K562 (cell line): ENCODE measurements at regions not wholly inside any gene's neighbourhood (a gene's known extent, or its start where the extent isn't known, plus 50 kb on each side); places are given as distances from the start of the nearest gene placed in this dataset.

Experiments used
- ATAC-seq: fragments of 200-7000 bp; cut with Tn5 transposase; 3 replicates; pipeline ENCODE4 v1.9.1; 2020; ENCODE audit warnings: moderate library complexity
- BruUV-seq: library from RNA; stranded (reverse); fragments of 400-500 nt; replicated peaks from 2 replicates; lab custom pipeline; 2021; lab: Mats Ljungman, UMichigan
- CTCF ChIA-PET: fragments of 300-600 bp; formaldehyde crosslinking; extraction: SDS; loops from one replicate; lab custom pipeline; 2021; ENCODE audit warnings: low intra/inter-chr PET ratio; lab: Yijun Ruan, JAX
- POLR2A ChIA-PET: fragments of 300-600, 350-650 bp; sonication (Branson Sonifier 250); formaldehyde crosslinking; extraction: SDS; loops from one replicate; lab custom pipeline; 2021; ENCODE audit warnings: antibody characterized with exemption, inconsistent platforms; lab: Yijun Ruan, JAX
- DNase-seq, 4 experiments: peaks; one replicate each; pipeline versions ENCODE4 v3.0.0 to v3.0.0-alpha.2; 2011 to 2018; ENCODE audit warnings: low spot score in 3 of 4, mixed read lengths in 3 of 4; ENCODE audit errors: extremely low read depth in 1 of 4
- FAIRE-seq: peaks from 2 replicates; lab custom pipeline; 2011; peaks lifted over from hg19 to GRCh38; lab: Jason Lieb, UNC
- H2AFZ ChIP-seq: 2 replicates; pipeline ENCODE4 v1.6.0; 2011; ENCODE audit warnings: low read depth, low read length, control low read depth, inconsistent platforms
- H3K27ac ChIP-seq: fragments of 200-600 bp; 3 replicates; pipeline ENCODE4 v1.8.0; 2011; ENCODE audit warnings: low read depth, mild to moderate bottlenecking, control low read depth, inconsistent platforms, low read length, moderate library complexity, mixed read lengths; ENCODE audit errors: extremely low read depth
- H3K27me3 ChIP-seq, 2 experiments: fragments of 300-600 bp in 1 of 2; 2 replicates in 1 of 2; 3 replicates in 1 of 2; pipeline versions ENCODE4 v1.6.0 to v1.8.0; 2011; ENCODE audit warnings: inconsistent platforms in 2 of 2, low read length in 2 of 2, mild to moderate bottlenecking in 1 of 2, mixed read lengths in 1 of 2, moderate library complexity in 1 of 2; ENCODE audit not compliant: control insufficient read depth in 2 of 2, insufficient read depth in 2 of 2
- H3K36me3 ChIP-seq: fragments of 300-600 bp; 3 replicates; pipeline ENCODE4 v1.8.0; 2011; ENCODE audit warnings: mild to moderate bottlenecking, low read length, inconsistent platforms; ENCODE audit not compliant: control insufficient read depth, insufficient read depth
- H3K4me1 ChIP-seq, 2 experiments: fragments of 200-600 bp in 1 of 2; replicated peaks in 1 of 2; 2 replicates in 1 of 2; 3 replicates in 1 of 2; pipeline versions ENCODE4 v1.5.1 to v1.8.0; 2011; ENCODE audit warnings: inconsistent platforms in 2 of 2, low read length in 2 of 2, mild to moderate bottlenecking in 1 of 2, mixed read lengths in 1 of 2, moderate library complexity in 1 of 2; ENCODE audit not compliant: control insufficient read depth in 2 of 2, insufficient read depth in 2 of 2
- H3K4me2 ChIP-seq: 2 replicates; pipeline ENCODE4 v1.6.1; 2011; ENCODE audit warnings: low read length, control low read depth, inconsistent platforms, mixed read lengths; ENCODE audit not compliant: insufficient read depth
- H3K4me3 ChIP-seq: fragments of 200-600 bp; sonication (generic), shearing (Covaris generic); 2 replicates; pipeline ENCODE4 v1.5.1; 2016; ENCODE audit warnings: control low read depth, inconsistent platforms
- H3K79me2 ChIP-seq: fragments of 200-600 bp; 3 replicates; pipeline ENCODE4 v1.8.0; 2011; ENCODE audit warnings: low read length, inconsistent platforms; ENCODE audit not compliant: control insufficient read depth, insufficient read depth
- H3K9ac ChIP-seq, 2 experiments: 2 replicates each; pipeline versions ENCODE4 v1.6.0 to v1.6.1; 2011; ENCODE audit warnings: low read depth in 2 of 2, low read length in 2 of 2, control low read depth in 1 of 2, inconsistent platforms in 1 of 2, mild to moderate bottlenecking in 1 of 2, mixed read lengths in 1 of 2; ENCODE audit not compliant: insufficient read depth in 1 of 2
- H3K9me1 ChIP-seq: one replicate; pipeline ENCODE4 v1.6.0; 2011; ENCODE audit warnings: inconsistent platforms, mild to moderate bottlenecking, low read length, moderate library complexity; ENCODE audit not compliant: control insufficient read depth, insufficient read depth
- H3K9me3 ChIP-seq: replicated peaks from 2 replicates; pipeline ENCODE4 v1.5.1; 2011; ENCODE audit warnings: low read depth, low read length, inconsistent platforms; ENCODE audit not compliant: control insufficient read depth, insufficient read depth
- H4K20me1 ChIP-seq: replicated peaks from 2 replicates; pipeline ENCODE4 v1.6.1; 2011; ENCODE audit warnings: low read length, inconsistent platforms, mixed read lengths; ENCODE audit not compliant: control insufficient read depth, insufficient read depth
- CBX8 ChIP-seq: fragments of 200-600 bp; sonication (generic); IDR thresholded peaks from 2 replicates; pipeline ENCODE4 v1.6.1; 2012; ENCODE audit warnings: borderline replicate concordance, mixed run types, low read depth, mild to moderate bottlenecking, moderate library complexity, mixed read lengths, low read length, control low read depth, inconsistent platforms; ENCODE audit not compliant: poor library complexity, severe bottlenecking; ENCODE audit errors: extremely low read depth
- CREM ChIP-seq: IDR thresholded peaks from 2 replicates; pipeline ENCODE4 v1.6.1; 2014; ENCODE audit warnings: antibody characterized with exemption, low read depth
- MAFG ChIP-seq: fragments of 450-650 bp; conservative IDR thresholded peaks from 2 replicates; pipeline ENCODE4 v1.6.1; 2016; ENCODE audit warnings: missing genetic modification characterization, missing compliant biosample characterization
- PPARD ChIP-seq: fragments of 250-450 bp; sonication (Bioruptor Pico); IDR thresholded peaks from 2 replicates; pipeline ENCODE4 v1.8.0; 2022; ENCODE audit warnings: inconsistent platforms, mild to moderate bottlenecking, moderate library complexity
- SETDB1 ChIP-seq: IDR thresholded peaks from one replicate; pipeline ENCODE4 v1.6.1; 2012; ENCODE audit warnings: low read length, control low read depth, inconsistent platforms
- SRSF1 ChIP-seq: fragments of 200-400 bp; formaldehyde crosslinking; IDR thresholded peaks from 2 replicates; pipeline ENCODE4 v1.6.1; 2017; ENCODE audit warnings: mild to moderate bottlenecking, low read depth, low read length, moderate library complexity
- TAF9B ChIP-seq: fragments of 450-650 bp; IDR thresholded peaks from 2 replicates; pipeline ENCODE4 v1.6.1; 2018; ENCODE audit warnings: mild to moderate bottlenecking; ENCODE audit not compliant: partially characterized antibody
- ZBTB7A ChIP-seq: IDR thresholded peaks from 2 replicates; pipeline ENCODE4 v1.6.1; 2011; ENCODE audit warnings: low read depth, mild to moderate bottlenecking, low read length, moderate library complexity, borderline replicate concordance; ENCODE audit not compliant: control insufficient read depth
- ZFP1 ChIP-seq: fragments of 450-650 bp; formaldehyde crosslinking; IDR thresholded peaks from 2 replicates; pipeline ENCODE4 v1.4.0; 2020; ENCODE audit warnings: mild to moderate bottlenecking, mixed read lengths
- ZNF408 ChIP-seq: fragments of 250-450 bp; sonication (Bioruptor Pico); IDR thresholded peaks from 2 replicates; pipeline ENCODE4 v1.4.0; 2020; ENCODE audit warnings: low read depth, mild to moderate bottlenecking, moderate library complexity
- WGBS: fragments of 100-300 bp; shearing (Covaris generic); methylation state at CpG from one replicate; pipeline ENCODE4 v1.1.6; 2016; ENCODE audit warnings: low coverage, mixed read lengths; ENCODE audit not compliant: insufficient coverage; ENCODE audit errors: missing lambda C conversion rate; 5-methylcytosine and 5-hydroxymethylcytosine counted together
- in situ Hi-C: fragments of 300-500 bp; cut with MboI; formaldehyde crosslinking; loops from 4 replicates; pipeline ENCODE4 v1.15.0; 2018; ENCODE audit warnings: inconsistent platforms, mixed read lengths
- intact Hi-C: fragments of 100-400 bp; cut with micrococcal nuclease; formaldehyde crosslinking; loops from 2 replicates; pipeline ENCODE4 v1.14.2; 2022
- TF ChIP-seq, protein P1 (sequence below), 2 experiments: fragments of 200-800 bp in 1 of 2; sonication (Bioruptor generic) in 1 of 2; sonication (generic) in 1 of 2; formaldehyde crosslinking in 1 of 2; IDR thresholded peaks in 1 of 2; conservative IDR thresholded peaks in 1 of 2; 2 replicates each; pipeline versions ENCODE4 v1.5.0 to v1.6.1; 2016 to 2020; ENCODE audit warnings: missing compliant biosample characterization in 1 of 2, missing genetic modification characterization in 1 of 2, missing genetic modification reagents in 1 of 2
- TF ChIP-seq, protein P2 (sequence below): fragments of 450-650 bp; conservative IDR thresholded peaks from 2 replicates; pipeline ENCODE4 v1.6.1; 2016; ENCODE audit warnings: missing genetic modification characterization, low read depth, mild to moderate bottlenecking, control low read depth, missing compliant biosample characterization

DNA sequence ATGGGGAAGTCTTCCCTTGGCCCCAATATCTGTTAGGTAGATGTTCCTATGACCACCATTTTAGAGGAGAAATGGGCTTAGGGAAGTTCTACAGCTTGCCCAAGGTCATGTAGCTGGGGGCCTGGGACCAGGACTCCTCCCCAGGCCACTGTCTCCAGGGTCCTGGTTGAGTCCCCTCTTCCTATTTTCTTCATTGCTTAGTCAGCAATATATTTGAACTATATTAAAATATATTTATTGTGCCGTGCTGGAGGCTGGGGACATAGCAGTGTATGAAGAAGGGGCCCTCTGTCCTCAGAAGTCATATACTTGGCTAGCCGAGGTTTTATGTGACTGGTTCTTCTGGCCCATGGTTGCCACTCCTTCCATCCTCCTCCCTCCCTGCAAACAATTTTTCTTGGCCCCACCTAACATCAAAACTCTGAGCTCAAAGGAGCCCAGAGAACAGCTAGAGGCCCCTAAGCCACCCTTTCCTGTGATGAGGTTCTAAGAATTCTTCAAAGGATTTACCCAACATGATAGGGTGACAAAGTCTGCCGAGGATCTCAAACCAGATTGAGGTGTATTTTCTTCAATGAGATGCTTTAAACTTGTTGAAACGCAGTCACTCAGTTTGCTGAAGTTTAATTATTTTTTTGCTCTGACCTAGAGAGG is 121.2 kb upstream of the RASGRP1 start (continued):
- peak; percentile 61; the same call in 1 of the 2 replicates for TF ChIP-seq MAFG (tag)
- TF ChIP-seq, all 486 proteins: peak for 5

DNA sequence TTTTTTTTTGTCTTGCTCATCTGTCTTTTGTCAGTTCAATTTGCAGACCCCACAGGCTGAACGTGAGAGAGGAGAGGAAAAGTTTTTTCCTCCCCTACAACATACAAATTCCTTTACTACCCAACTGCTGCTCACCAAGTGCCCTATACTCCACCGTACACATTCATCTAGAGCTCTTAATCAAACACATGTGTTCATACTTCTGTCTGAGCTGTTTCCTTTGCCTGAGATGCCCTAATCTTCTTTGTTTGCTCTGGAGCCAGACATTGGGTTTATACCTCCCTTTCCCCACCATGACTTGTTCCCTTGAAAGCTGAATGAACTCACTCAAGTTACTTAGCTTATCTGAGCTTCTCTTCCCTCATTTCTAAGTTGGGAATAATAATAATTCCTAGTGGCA is 122.7 kb upstream of the RASGRP1 start:
- WGBS, result 4% methylated on average over 2 of the region's 2 CpGs
- H2AFZ ChIP-seq, result no peak overlapping the region
- in situ Hi-C loops, result no loop called here
- H3K4me3 ChIP-seq, result no peak overlapping the region
- no peaks in the 10 kb centered on the region; the same call in 1 of the 2 replicates for H3K9me3 ChIP-seq
- no peaks in the 10 kb centered on the region; a peak in 1 of 5 replicates for H3K27me3 ChIP-seq
- FAIRE-seq, result no peak
- H3K27ac ChIP-seq, result no peak overlapping the region
- POLR2A ChIA-PET, result interaction anchor here (0.5 to 1.7 kb wide), 5 partner anchors 10 to 240 kb away, joined by 3 to 5 read pairs (median 3); no protein-coding TSS in a partner anchor
- no peaks in the 10 kb centered on the region for H3K79me2 ChIP-seq
- TF ChIP-seq CREM (no peak), TAF9B (no peak), PPARD (CRISPR knock-in tag) (no peak), ZNF408 (CRISPR knock-in tag) (no peak), SRSF1 (no peak), CBX8 (no peak), ZFP1 (CRISPR knock-in tag) (no peak), SETDB1 (no peak), ZBTB7A (no peak)
- TF ChIP-seq, protein P1, sequence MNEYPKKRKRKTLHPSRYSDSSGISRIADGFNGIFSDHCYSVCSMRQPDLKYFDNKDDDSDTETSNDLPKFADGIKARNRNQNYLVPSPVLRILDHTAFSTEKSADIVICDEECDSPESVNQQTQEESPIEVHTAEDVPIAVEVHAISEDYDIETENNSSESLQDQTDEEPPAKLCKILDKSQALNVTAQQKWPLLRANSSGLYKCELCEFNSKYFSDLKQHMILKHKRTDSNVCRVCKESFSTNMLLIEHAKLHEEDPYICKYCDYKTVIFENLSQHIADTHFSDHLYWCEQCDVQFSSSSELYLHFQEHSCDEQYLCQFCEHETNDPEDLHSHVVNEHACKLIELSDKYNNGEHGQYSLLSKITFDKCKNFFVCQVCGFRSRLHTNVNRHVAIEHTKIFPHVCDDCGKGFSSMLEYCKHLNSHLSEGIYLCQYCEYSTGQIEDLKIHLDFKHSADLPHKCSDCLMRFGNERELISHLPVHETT (CRISPR knock-in tag; conservative IDR thresholded peaks at IDR 0.05 in 1 of 2, IDR thresholded peaks at IDR 0.05 in 1 of 2), result no peak
- TF ChIP-seq, protein P2, sequence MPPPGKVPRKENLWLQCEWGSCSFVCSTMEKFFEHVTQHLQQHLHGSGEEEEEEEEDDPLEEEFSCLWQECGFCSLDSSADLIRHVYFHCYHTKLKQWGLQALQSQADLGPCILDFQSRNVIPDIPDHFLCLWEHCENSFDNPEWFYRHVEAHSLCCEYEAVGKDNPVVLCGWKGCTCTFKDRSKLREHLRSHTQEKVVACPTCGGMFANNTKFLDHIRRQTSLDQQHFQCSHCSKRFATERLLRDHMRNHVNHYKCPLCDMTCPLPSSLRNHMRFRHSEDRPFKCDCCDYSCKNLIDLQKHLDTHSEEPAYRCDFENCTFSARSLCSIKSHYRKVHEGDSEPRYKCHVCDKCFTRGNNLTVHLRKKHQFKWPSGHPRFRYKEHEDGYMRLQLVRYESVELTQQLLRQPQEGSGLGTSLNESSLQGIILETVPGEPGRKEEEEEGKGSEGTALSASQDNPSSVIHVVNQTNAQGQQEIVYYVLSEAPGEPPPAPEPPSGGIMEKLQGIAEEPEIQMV (tag), result no peak
- H3K9me1 ChIP-seq, result no peaks in the 10 kb centered on the region
- CTCF ChIA-PET, result no interaction called here
- H3K4me2 ChIP-seq, result no peak overlapping the region
- BruUV-seq, result no TSS peak
- intact Hi-C loops, result no loop called here
- H3K9ac ChIP-seq, result no peak overlapping the region
- no peak for ATAC-seq
- H3K4me1 ChIP-seq, result no peaks in the 10 kb centered on the region
- DNase-seq, result no peak
- H4K20me1 ChIP-seq, result no peaks in the 10 kb centered on the region
- no peaks in the 10 kb centered on the region for H3K36me3 ChIP-seq
